ENCODE measurements at regions not wholly inside any gene's neighbourhood (a gene's known extent, or its start where the extent isn't known, plus 50 kb on each side); places are given as distances from the start of the nearest gene placed in this dataset.

DNA sequence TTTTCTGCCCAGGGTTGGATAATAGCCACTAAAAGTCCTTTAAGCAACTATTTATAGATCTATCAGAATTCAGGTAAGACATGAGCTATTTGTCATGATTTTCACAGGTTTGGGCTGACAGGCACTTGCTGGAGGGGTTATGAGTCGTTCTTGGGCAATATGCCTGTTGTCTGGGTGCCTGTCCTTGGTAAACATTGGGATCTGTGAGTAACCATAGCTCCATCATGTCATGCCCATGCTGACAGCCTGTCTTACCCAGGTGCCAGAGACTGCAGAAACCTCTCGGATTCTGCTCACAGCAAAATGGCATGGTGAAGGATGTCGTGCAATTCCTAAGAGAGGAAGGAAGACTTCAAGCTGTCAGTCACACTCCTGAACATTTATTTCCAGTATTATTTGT is 116.0 kb upstream of the PUDP start:
- TF ChIP-seq, protein P1, sequence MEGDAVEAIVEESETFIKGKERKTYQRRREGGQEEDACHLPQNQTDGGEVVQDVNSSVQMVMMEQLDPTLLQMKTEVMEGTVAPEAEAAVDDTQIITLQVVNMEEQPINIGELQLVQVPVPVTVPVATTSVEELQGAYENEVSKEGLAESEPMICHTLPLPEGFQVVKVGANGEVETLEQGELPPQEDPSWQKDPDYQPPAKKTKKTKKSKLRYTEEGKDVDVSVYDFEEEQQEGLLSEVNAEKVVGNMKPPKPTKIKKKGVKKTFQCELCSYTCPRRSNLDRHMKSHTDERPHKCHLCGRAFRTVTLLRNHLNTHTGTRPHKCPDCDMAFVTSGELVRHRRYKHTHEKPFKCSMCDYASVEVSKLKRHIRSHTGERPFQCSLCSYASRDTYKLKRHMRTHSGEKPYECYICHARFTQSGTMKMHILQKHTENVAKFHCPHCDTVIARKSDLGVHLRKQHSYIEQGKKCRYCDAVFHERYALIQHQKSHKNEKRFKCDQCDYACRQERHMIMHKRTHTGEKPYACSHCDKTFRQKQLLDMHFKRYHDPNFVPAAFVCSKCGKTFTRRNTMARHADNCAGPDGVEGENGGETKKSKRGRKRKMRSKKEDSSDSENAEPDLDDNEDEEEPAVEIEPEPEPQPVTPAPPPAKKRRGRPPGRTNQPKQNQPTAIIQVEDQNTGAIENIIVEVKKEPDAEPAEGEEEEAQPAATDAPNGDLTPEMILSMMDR (conservative IDR thresholded peaks at IDR 0.05 in 1 of 2, IDR thresholded peaks at IDR 0.05 in 1 of 2; ENCODE audit: extremely low read depth in 1 of 2, insufficient read depth in 1 of 2, low read depth in 1 of 2, low read length in 2 of 2) = no peak
- TF ChIP-seq EZH2 (IDR thresholded peaks at IDR 0.05; ENCODE audit: borderline replicate concordance, low read length) = no peak
